ENCODE measurements at regions not wholly inside any gene's neighbourhood (a gene's known extent, or its start where the extent isn't known, plus 50 kb on each side); places are given as distances from the start of the nearest gene placed in this dataset.

- TF ChIP-seq, protein P1, sequence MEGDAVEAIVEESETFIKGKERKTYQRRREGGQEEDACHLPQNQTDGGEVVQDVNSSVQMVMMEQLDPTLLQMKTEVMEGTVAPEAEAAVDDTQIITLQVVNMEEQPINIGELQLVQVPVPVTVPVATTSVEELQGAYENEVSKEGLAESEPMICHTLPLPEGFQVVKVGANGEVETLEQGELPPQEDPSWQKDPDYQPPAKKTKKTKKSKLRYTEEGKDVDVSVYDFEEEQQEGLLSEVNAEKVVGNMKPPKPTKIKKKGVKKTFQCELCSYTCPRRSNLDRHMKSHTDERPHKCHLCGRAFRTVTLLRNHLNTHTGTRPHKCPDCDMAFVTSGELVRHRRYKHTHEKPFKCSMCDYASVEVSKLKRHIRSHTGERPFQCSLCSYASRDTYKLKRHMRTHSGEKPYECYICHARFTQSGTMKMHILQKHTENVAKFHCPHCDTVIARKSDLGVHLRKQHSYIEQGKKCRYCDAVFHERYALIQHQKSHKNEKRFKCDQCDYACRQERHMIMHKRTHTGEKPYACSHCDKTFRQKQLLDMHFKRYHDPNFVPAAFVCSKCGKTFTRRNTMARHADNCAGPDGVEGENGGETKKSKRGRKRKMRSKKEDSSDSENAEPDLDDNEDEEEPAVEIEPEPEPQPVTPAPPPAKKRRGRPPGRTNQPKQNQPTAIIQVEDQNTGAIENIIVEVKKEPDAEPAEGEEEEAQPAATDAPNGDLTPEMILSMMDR (IDR thresholded peaks at IDR 0.05; ENCODE audit: insufficient read depth, low read depth, low read length), result no peak
- no peak for TF ChIP-seq EZH2 (IDR thresholded peaks at IDR 0.05; ENCODE audit: insufficient read depth, low read length)
These were observed 198.6 kb upstream of the AGA start for GRCh38 chr4:177640864-177641263.
